C4-2B (cell line): ENCODE measurements at regions not wholly inside any gene's neighbourhood (a gene's known extent, or its start where the extent isn't known, plus 50 kb on each side); places are given as distances from the start of the nearest gene placed in this dataset.

Source experiments
- H3K27ac ChIP-seq: fragments of 450-650 bp; 2 replicates; pipeline ENCODE4 v1.5.1; 2017
- ZFX ChIP-seq: fragments of 450-650 bp; IDR thresholded peaks from 2 replicates; pipeline ENCODE4 v1.6.1; 2017
- TF ChIP-seq, protein P1 (sequence below): fragments of 450-650 bp; conservative IDR thresholded peaks from 2 replicates; pipeline ENCODE4 v1.5.1; 2017; ENCODE audit warnings: mild to moderate bottlenecking

DNA sequence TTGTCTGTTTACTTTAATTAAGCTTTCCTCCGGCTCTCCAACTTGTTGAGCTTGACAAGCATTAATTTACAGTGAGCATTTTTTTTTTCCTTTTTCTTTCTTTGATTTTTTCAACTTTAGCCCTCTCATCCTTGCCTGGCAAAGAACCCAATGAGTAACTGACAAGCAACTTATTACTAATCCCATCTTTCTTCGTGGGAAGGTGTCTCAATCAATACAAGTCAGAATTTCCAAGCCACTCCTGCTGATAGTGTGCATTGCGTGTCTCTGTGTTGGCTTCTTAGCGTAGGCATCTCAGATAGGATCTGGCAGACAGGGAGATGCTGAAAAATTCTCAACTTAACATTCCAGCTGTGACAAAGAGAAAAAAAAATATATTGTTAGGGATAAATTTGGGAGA is 527.7 kb upstream of the WWC1 start:
- H3K27ac ChIP-seq, result no peak overlapping the region
- TF ChIP-seq, protein P1, sequence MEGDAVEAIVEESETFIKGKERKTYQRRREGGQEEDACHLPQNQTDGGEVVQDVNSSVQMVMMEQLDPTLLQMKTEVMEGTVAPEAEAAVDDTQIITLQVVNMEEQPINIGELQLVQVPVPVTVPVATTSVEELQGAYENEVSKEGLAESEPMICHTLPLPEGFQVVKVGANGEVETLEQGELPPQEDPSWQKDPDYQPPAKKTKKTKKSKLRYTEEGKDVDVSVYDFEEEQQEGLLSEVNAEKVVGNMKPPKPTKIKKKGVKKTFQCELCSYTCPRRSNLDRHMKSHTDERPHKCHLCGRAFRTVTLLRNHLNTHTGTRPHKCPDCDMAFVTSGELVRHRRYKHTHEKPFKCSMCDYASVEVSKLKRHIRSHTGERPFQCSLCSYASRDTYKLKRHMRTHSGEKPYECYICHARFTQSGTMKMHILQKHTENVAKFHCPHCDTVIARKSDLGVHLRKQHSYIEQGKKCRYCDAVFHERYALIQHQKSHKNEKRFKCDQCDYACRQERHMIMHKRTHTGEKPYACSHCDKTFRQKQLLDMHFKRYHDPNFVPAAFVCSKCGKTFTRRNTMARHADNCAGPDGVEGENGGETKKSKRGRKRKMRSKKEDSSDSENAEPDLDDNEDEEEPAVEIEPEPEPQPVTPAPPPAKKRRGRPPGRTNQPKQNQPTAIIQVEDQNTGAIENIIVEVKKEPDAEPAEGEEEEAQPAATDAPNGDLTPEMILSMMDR, result no peak
- no peak for TF ChIP-seq ZFX

- TF ChIP-seq, protein P1, result no peak
- TF ChIP-seq ZFX, result no peak
- H3K27ac ChIP-seq, result no peak overlapping the region
Observed at GRCh38 chr5:167764641-167765289, 526.7 kb upstream of the WWC1 start.

- TF ChIP-seq, protein P1, result no peak
- TF ChIP-seq ZFX, result no peak
- no peak overlapping the region for H3K27ac ChIP-seq
Observed at GRCh38 chr5:167765352-167765751, 526.1 kb upstream of the WWC1 start.

GRCh38 chr5:167766957-167767356 is 524.5 kb upstream of the WWC1 start:
- TF ChIP-seq, protein P1, result no peak
- TF ChIP-seq ZFX, result no peak
- H3K27ac ChIP-seq, result no peak overlapping the region

DNA sequence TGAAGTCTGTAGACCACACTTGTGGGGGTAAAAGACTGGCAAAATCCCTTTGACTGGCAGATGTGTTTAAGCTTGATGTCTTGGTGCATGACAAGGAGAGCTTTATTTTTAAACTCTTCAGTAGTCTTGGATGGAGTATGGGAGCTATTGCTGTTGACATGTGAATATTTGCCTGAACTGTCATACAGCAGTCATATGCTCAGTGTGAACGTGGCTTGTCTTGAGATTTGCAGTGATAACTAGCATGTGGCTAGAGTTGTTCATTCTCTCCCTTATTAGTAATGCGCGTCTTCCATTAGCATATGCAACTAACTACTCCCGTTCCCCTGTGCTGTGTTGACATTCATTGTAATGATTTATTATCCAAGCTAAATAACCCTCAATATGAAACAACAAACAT is 523.6 kb upstream of the WWC1 start:
- no peak overlapping the region for H3K27ac ChIP-seq
- no peak for TF ChIP-seq ZFX
- TF ChIP-seq, protein P1, result no peak

DNA sequence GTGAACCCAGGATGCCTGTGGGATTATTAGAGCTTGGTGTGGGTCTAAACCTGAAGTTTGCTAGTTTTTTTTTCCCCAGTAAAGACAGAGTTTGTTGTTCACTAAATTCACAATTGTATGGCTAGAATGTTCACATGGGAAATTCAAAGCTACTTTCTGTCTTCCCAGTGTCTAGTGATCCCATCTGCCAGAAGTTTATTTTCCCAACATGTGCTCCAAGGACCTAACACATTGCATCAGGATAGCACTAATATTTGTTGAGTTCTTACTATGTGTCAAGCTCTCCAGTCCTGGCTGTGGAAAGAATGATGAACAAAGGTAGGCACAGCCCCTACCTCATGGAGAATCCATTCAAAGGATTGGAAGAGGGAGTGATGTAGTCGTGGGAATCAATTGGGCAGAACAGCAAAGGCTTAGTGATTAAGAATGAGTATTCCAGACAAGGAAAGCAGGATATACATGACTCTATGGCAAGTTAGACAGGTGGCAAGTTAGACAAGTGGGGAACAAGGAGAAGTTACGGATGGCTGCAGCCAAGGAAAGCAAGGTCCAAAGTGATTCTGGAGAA is 521.5 kb upstream of the WWC1 start:
- no peak overlapping the region for H3K27ac ChIP-seq
- TF ChIP-seq, protein P1, result no peak
- TF ChIP-seq ZFX, result no peak

GRCh38 chr5:167770461-167770860 is 521.0 kb upstream of the WWC1 start:
- H3K27ac ChIP-seq, result no peak overlapping the region
- TF ChIP-seq, protein P1, result no peak
- no peak for TF ChIP-seq ZFX
